Neural cell (in vitro differentiated cells): ENCODE measurements at regions not wholly inside any gene's neighbourhood (a gene's known extent, or its start where the extent isn't known, plus 50 kb on each side); places are given as distances from the start of the nearest gene placed in this dataset.

ENCODE experiments used
- H2AFZ ChIP-seq: fragments of 200-600, 300-800 bp; sonication (generic), shearing (Covaris generic); 2 replicates; pipeline ENCODE4 v1.6.0; 2014; ENCODE audit warnings: low read depth, mild to moderate bottlenecking, antibody characterized with exemption, low read length, moderate library complexity
- H3F3A ChIP-seq: fragments of 200-600 bp; shearing (Covaris generic); 2 replicates; pipeline ENCODE4 v1.6.1; 2016; ENCODE audit warnings: mild to moderate bottlenecking, moderate library complexity, mixed read lengths, antibody characterized with exemption, low read length; ENCODE audit not compliant: insufficient read depth, poor library complexity, severe bottlenecking
- H3K27ac ChIP-seq: fragments of 200-600, 300-800 bp; sonication (generic), shearing (Covaris generic); 2 replicates; pipeline ENCODE4 v1.5.1; 2014; ENCODE audit warnings: mild to moderate bottlenecking, low read length, moderate library complexity
- H3K27me3 ChIP-seq: fragments of 300-800, 200-600 bp; sonication (generic), shearing (Covaris generic); 2 replicates; pipeline ENCODE4 v1.6.0; 2014; ENCODE audit warnings: mild to moderate bottlenecking, low read depth, low read length, moderate library complexity; ENCODE audit not compliant: insufficient read depth
- H3K36me3 ChIP-seq: fragments of 300-800, 200-600 bp; sonication (generic), shearing (Covaris generic); 2 replicates; pipeline ENCODE4 v1.5.1; 2014; ENCODE audit warnings: mild to moderate bottlenecking, antibody characterized with exemption, low read length, moderate library complexity; ENCODE audit not compliant: insufficient read depth
- H3K4me2 ChIP-seq: fragments of 300-800, 200-600 bp; sonication (generic), shearing (Covaris generic); 2 replicates; pipeline ENCODE4 v1.6.0; 2014; ENCODE audit warnings: mild to moderate bottlenecking, low read length
- H3K4me3 ChIP-seq: fragments of 300-800, 200-600 bp; sonication (generic), shearing (Covaris generic); 2 replicates; pipeline ENCODE4 v1.5.1; 2014; ENCODE audit warnings: mild to moderate bottlenecking, low read length, moderate library complexity
- H3K79me2 ChIP-seq: fragments of 200-600 bp; shearing (Covaris generic); replicated peaks from 2 replicates; pipeline ENCODE4 v1.6.0; 2014; ENCODE audit warnings: mild to moderate bottlenecking, low read length, moderate library complexity; ENCODE audit not compliant: insufficient read depth
- H3K9ac ChIP-seq: fragments of 300-800, 200-600 bp; sonication (generic), shearing (Covaris generic); 2 replicates; pipeline ENCODE4 v1.6.1; 2016; ENCODE audit warnings: mild to moderate bottlenecking, low read length, mixed read lengths
- H3K9me2 ChIP-seq: fragments of 200-600 bp; shearing (Covaris generic); 2 replicates; pipeline ENCODE4 v1.6.1; 2016; ENCODE audit warnings: mild to moderate bottlenecking, low read length, mixed read lengths; ENCODE audit not compliant: insufficient read depth
- H3K9me3 ChIP-seq: fragments of 200-600, 300-800 bp; sonication (generic), shearing (Covaris generic); 2 replicates; pipeline ENCODE4 v1.6.1; 2016; ENCODE audit warnings: mild to moderate bottlenecking, mixed run types, low read length, moderate library complexity, mixed read lengths
- H4K20me1 ChIP-seq: fragments of 200-600 bp; shearing (Covaris generic); 2 replicates; pipeline ENCODE4 v1.6.1; 2016; ENCODE audit warnings: mild to moderate bottlenecking, mixed run types; ENCODE audit not compliant: insufficient read depth
- CTCF ChIP-seq: fragments of 450-650 bp; IDR thresholded peaks from 2 replicates; pipeline ENCODE4 v1.5.1; 2014; ENCODE audit warnings: antibody characterized with exemption, mild to moderate bottlenecking, moderate library complexity; ENCODE audit not compliant: poor library complexity, severe bottlenecking
- EP300 ChIP-seq: fragments of 450-650 bp; conservative IDR thresholded peaks from 2 replicates; pipeline ENCODE4 v1.6.1; 2014; ENCODE audit warnings: antibody characterized with exemption, mild to moderate bottlenecking, moderate library complexity; ENCODE audit not compliant: poor library complexity, severe bottlenecking
- EZH2 ChIP-seq: fragments of 200-600, 300-800 bp; shearing (Covaris generic), sonication (generic); IDR thresholded peaks from 2 replicates; pipeline ENCODE4 v1.6.1; 2014; ENCODE audit warnings: antibody characterized with exemption, low read length, borderline replicate concordance, mild to moderate bottlenecking; ENCODE audit not compliant: insufficient read depth, poor library complexity, severe bottlenecking
- MXI1 ChIP-seq: fragments of 450-650 bp; conservative IDR thresholded peaks from 2 replicates; pipeline ENCODE4 v1.6.1; 2014; ENCODE audit warnings: antibody characterized with exemption, mild to moderate bottlenecking; ENCODE audit not compliant: poor library complexity, severe bottlenecking
- POLR2AphosphoS5 ChIP-seq: IDR thresholded peaks from 2 replicates; pipeline ENCODE4 v1.6.1; 2012
- RAD21 ChIP-seq: fragments of 450-650 bp; conservative IDR thresholded peaks from 2 replicates; pipeline ENCODE4 v1.6.1; 2014; ENCODE audit warnings: antibody characterized with exemption, mild to moderate bottlenecking, moderate library complexity
- SMC3 ChIP-seq: fragments of 450-650 bp; conservative IDR thresholded peaks from 2 replicates; pipeline ENCODE4 v1.6.1; 2014; ENCODE audit warnings: antibody characterized with exemption, mild to moderate bottlenecking, moderate library complexity; ENCODE audit not compliant: poor library complexity
- TAF1 ChIP-seq: IDR thresholded peaks from 2 replicates; pipeline ENCODE4 v1.6.1; 2012; ENCODE audit warnings: low read depth
- TF ChIP-seq, protein P1 (sequence below): IDR thresholded peaks from 2 replicates; pipeline ENCODE4 v1.6.1; 2012; ENCODE audit warnings: borderline replicate concordance

DNA sequence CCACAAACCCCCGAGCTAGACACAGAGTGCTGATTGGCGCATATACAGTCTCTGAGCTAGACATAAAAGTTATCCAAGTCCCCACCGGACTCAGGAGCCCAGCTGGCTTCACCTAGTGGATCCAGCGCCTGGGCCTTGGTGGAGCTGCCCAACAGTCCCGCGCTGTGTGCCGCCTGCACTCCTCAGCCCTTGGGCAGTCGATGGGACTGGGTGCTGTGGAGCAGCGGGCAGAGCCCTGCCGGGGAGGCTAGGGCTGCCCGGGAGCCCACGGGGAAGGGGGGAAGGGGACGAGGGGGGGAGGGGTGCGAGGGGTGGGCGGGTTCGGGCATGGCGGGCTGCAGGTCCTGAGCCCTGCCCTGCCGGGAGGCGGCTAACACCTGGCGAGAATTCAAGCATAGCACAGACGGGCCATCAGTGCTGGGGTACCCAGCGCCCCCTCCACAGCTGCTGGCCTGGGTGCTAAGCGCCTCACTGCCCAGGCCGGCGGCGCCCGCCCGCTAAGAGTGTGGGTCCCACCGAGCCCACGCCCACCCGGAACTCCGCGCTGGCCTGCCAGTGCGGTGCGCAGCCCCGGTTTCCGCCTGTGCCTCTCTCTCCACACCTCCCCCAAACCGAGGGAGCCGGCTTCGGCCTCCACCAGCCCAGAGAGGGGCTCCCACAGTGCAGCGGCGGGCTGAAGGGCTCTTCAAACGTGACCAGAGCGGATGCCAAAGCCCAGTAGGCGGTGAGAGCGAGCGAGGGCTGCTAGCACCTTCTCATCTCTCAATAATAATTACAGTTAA is 391.2 kb upstream of the NUDT12 start:
- TF ChIP-seq CTCF (no peak), TAF1 (no peak), RAD21 (no peak), EP300 (no peak), SMC3 (no peak), EZH2 (no peak), MXI1 (no peak), POLR2AphosphoS5 (no peak)
- TF ChIP-seq, protein P1, sequence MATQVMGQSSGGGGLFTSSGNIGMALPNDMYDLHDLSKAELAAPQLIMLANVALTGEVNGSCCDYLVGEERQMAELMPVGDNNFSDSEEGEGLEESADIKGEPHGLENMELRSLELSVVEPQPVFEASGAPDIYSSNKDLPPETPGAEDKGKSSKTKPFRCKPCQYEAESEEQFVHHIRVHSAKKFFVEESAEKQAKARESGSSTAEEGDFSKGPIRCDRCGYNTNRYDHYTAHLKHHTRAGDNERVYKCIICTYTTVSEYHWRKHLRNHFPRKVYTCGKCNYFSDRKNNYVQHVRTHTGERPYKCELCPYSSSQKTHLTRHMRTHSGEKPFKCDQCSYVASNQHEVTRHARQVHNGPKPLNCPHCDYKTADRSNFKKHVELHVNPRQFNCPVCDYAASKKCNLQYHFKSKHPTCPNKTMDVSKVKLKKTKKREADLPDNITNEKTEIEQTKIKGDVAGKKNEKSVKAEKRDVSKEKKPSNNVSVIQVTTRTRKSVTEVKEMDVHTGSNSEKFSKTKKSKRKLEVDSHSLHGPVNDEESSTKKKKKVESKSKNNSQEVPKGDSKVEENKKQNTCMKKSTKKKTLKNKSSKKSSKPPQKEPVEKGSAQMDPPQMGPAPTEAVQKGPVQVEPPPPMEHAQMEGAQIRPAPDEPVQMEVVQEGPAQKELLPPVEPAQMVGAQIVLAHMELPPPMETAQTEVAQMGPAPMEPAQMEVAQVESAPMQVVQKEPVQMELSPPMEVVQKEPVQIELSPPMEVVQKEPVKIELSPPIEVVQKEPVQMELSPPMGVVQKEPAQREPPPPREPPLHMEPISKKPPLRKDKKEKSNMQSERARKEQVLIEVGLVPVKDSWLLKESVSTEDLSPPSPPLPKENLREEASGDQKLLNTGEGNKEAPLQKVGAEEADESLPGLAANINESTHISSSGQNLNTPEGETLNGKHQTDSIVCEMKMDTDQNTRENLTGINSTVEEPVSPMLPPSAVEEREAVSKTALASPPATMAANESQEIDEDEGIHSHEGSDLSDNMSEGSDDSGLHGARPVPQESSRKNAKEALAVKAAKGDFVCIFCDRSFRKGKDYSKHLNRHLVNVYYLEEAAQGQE = no peak
- H3K79me2 ChIP-seq = no peaks in the 10 kb centered on the region
- no peak overlapping the region for H3K27ac ChIP-seq
- H3K4me2 ChIP-seq = no peak overlapping the region
- H3F3A ChIP-seq = no peaks in the 10 kb centered on the region
- H3K9me2 ChIP-seq = no peaks in the 10 kb centered on the region
- H3K9me3 ChIP-seq = no peaks in the 10 kb centered on the region
- no peaks in the 10 kb centered on the region for H3K36me3 ChIP-seq
- H4K20me1 ChIP-seq = no peaks in the 10 kb centered on the region
- no peak overlapping the region for H3K4me3 ChIP-seq
- H3K9ac ChIP-seq = no peak overlapping the region
- no peaks in the 10 kb centered on the region for H3K27me3 ChIP-seq
- H2AFZ ChIP-seq = no peak overlapping the region

DNA sequence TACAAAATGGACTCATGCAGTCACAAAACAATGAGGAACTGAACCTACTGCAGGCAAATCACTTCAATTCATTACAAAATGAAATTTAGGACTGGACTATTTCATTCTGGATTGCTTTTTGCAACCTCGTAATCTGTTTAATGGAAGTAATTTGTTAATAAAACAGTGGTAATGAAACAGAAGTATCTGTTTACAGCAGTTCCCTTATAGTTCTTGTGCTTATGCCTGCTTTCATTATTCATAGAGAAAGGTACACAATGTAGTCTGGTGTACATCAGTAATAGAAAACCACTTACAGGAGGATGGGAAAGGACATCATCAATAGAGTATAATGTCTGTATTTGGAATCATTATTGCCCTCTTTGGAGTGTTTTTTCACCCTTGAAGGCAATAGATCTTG is 389.2 kb upstream of the NUDT12 start:
- H3K36me3 ChIP-seq = no peaks in the 10 kb centered on the region
- no peaks in the 10 kb centered on the region for H4K20me1 ChIP-seq
- no peaks in the 10 kb centered on the region for H3K79me2 ChIP-seq
- H3K9me2 ChIP-seq = no peaks in the 10 kb centered on the region
- H3K27me3 ChIP-seq = no peaks in the 10 kb centered on the region
- H3K4me3 ChIP-seq = no peak overlapping the region
- H3K9ac ChIP-seq = no peak overlapping the region
- TF ChIP-seq RAD21 (no peak), EZH2 (no peak), SMC3 (no peak), TAF1 (no peak), MXI1 (no peak), EP300 (no peak), POLR2AphosphoS5 (no peak), CTCF (no peak)
- TF ChIP-seq, protein P1 = no peak
- no peak overlapping the region for H3K27ac ChIP-seq
- H3K4me2 ChIP-seq = no peak overlapping the region
- no peaks in the 10 kb centered on the region for H3F3A ChIP-seq
- H3K9me3 ChIP-seq = no peaks in the 10 kb centered on the region
- no peak overlapping the region for H2AFZ ChIP-seq
